GM12878 (cell line): ENCODE measurements at regions not wholly inside any gene's neighbourhood (a gene's known extent, or its start where the extent isn't known, plus 50 kb on each side); places are given as distances from the start of the nearest gene placed in this dataset.

ENCODE experiments used
- ATAC-seq: fragments of 200-7000 bp; cut with Tn5 transposase; 3 replicates; pipeline ENCODE4 v1.9.1; 2020; ENCODE audit warnings: mild to moderate bottlenecking, moderate library complexity
- BruUV-seq: library from RNA; stranded (reverse); fragments of 400-500 nt; replicated peaks from 2 replicates; lab custom pipeline; 2021; lab: Mats Ljungman, UMichigan
- CTCF ChIA-PET: fragments of 300-600 bp; sonication (Branson Sonifier 250); formaldehyde crosslinking; extraction: SDS; loops from one replicate; lab custom pipeline; 2021; ENCODE audit warnings: inconsistent platforms; lab: Yijun Ruan, JAX
- POLR2A ChIA-PET: fragments of 350-600 bp; formaldehyde crosslinking; extraction: SDS; loops from one replicate; lab custom pipeline; 2021; ENCODE audit warnings: inconsistent platforms; lab: Charles Lee
- RAD21 ChIA-PET: fragments of 300-600 bp; sonication (Branson Sonifier 250); formaldehyde crosslinking; loops from one replicate; lab custom pipeline; 2023; ENCODE audit warnings: antibody characterized with exemption; ENCODE audit not compliant: unreplicated experiment; lab: Charles Lee
- SMC1A ChIA-PET: fragments of 300-600 bp; sonication (Branson Sonifier 250); formaldehyde crosslinking; loops from one replicate; lab custom pipeline; 2023; ENCODE audit not compliant: unreplicated experiment, uncharacterized antibody; lab: Charles Lee
- DNase-seq: peaks from one replicate; pipeline ENCODE4 v3.0.0-alpha.2; 2011; ENCODE audit warnings: low read depth, low spot score
- FAIRE-seq: peaks from 3 replicates; lab custom pipeline; 2011; peaks lifted over from hg19 to GRCh38; lab: Jason Lieb, UNC
- H2AFZ ChIP-seq: 2 replicates; pipeline ENCODE4 v1.6.0; 2011; ENCODE audit warnings: low read depth, low read length, control low read depth; ENCODE audit not compliant: control insufficient read depth
- H3K27ac ChIP-seq: 2 replicates; pipeline ENCODE4 v1.5.1; 2011; ENCODE audit warnings: control low read depth; ENCODE audit not compliant: control insufficient read depth, insufficient read depth
- H3K27me3 ChIP-seq, 2 experiments: replicated peaks in 1 of 2; 2 replicates each; pipeline versions ENCODE4 v1.6.0 to v1.6.1; 2011; ENCODE audit warnings: low read length in 1 of 2; ENCODE audit not compliant: control insufficient read depth in 2 of 2, insufficient read depth in 2 of 2
- H3K36me3 ChIP-seq, 2 experiments: 2 replicates each; pipeline ENCODE4 v1.5.1; 2011; ENCODE audit warnings: low read length in 1 of 2; ENCODE audit not compliant: control insufficient read depth in 2 of 2, insufficient read depth in 2 of 2
- H3K4me1 ChIP-seq: 2 replicates; pipeline ENCODE4 v1.6.1; 2011; ENCODE audit warnings: mild to moderate bottlenecking, low read length, moderate library complexity, mixed read lengths; ENCODE audit not compliant: control insufficient read depth, insufficient read depth
- H3K4me2 ChIP-seq: 2 replicates; pipeline ENCODE4 v1.6.0; 2011; ENCODE audit warnings: control low read depth; ENCODE audit not compliant: control insufficient read depth, insufficient read depth
- H3K4me3 ChIP-seq: fragments of 200-600 bp; sonication (generic); 2 replicates; pipeline ENCODE4 v1.5.1; 2016
- H3K79me2 ChIP-seq: 2 replicates; pipeline ENCODE4 v1.6.0; 2011; ENCODE audit warnings: low read length; ENCODE audit not compliant: control insufficient read depth, insufficient read depth
- H3K9ac ChIP-seq: 2 replicates; pipeline ENCODE4 v1.8.0; 2011; ENCODE audit warnings: low read length, control low read depth, mixed read lengths; ENCODE audit not compliant: control insufficient read depth, insufficient read depth
- H3K9me3 ChIP-seq: replicated peaks from 3 replicates; pipeline ENCODE4 v1.5.1; 2011; ENCODE audit warnings: mild to moderate bottlenecking, low read length; ENCODE audit not compliant: control insufficient read depth, insufficient read depth
- H4K20me1 ChIP-seq: 2 replicates; pipeline ENCODE4 v1.6.0; 2011; ENCODE audit not compliant: control insufficient read depth, insufficient read depth
- ATF3 ChIP-seq: IDR thresholded peaks from 2 replicates; pipeline ENCODE4 v1.6.1; 2011; ENCODE audit warnings: low read depth, mild to moderate bottlenecking, low read length, moderate library complexity, borderline replicate concordance; ENCODE audit errors: extremely low read depth
- ATF7 ChIP-seq: fragments of 450-650 bp; IDR thresholded peaks from 2 replicates; pipeline ENCODE4 v1.6.1; 2016; ENCODE audit warnings: low read depth, mild to moderate bottlenecking
- BACH1 ChIP-seq: fragments of 450-650 bp; IDR thresholded peaks from 2 replicates; pipeline ENCODE4 v1.6.1; 2017; ENCODE audit warnings: mild to moderate bottlenecking, borderline replicate concordance
- BMI1 ChIP-seq: fragments of 450-650 bp; IDR thresholded peaks from 2 replicates; pipeline ENCODE4 v1.6.1; 2016; ENCODE audit warnings: mild to moderate bottlenecking, moderate library complexity, borderline replicate concordance
- CBFB ChIP-seq: IDR thresholded peaks from 2 replicates; pipeline ENCODE4 v1.6.1; 2016; ENCODE audit warnings: antibody characterized with exemption, low read depth
- CEBPZ ChIP-seq: fragments of 150-350 bp; IDR thresholded peaks from 2 replicates; pipeline ENCODE4 v1.6.1; 2016; ENCODE audit warnings: low read depth, low read length
- CHD2 ChIP-seq: IDR thresholded peaks from 2 replicates; pipeline ENCODE4 v1.6.1; 2011; ENCODE audit warnings: low read depth, low read length, improper control_type of control experiment, borderline replicate concordance
- DPF2 ChIP-seq: fragments of 450-650 bp; IDR thresholded peaks from 2 replicates; pipeline ENCODE4 v1.6.1; 2017; ENCODE audit warnings: mild to moderate bottlenecking
- ELK1 ChIP-seq: IDR thresholded peaks from 2 replicates; pipeline ENCODE4 v1.6.1; 2012; ENCODE audit warnings: low read depth, low read length, improper control_type of control experiment
- FOXK2 ChIP-seq: fragments of 450-650 bp; IDR thresholded peaks from 2 replicates; pipeline ENCODE4 v1.6.1; 2017; ENCODE audit warnings: mild to moderate bottlenecking, moderate library complexity
- KAT2A ChIP-seq: conservative IDR thresholded peaks from 2 replicates; pipeline ENCODE4 v1.6.1; 2011; ENCODE audit warnings: low read depth, low read length; ENCODE audit not compliant: control insufficient read depth
- MAX ChIP-seq: IDR thresholded peaks from 2 replicates; pipeline ENCODE4 v1.6.1; 2012; ENCODE audit warnings: low read depth, low read length, improper control_type of control experiment
- MTA2 ChIP-seq: fragments of 450-650 bp; IDR thresholded peaks from 2 replicates; pipeline ENCODE4 v1.6.1; 2016; ENCODE audit warnings: low read depth, mild to moderate bottlenecking, moderate library complexity
- MYB ChIP-seq: fragments of 150-350 bp; IDR thresholded peaks from 2 replicates; pipeline ENCODE4 v1.6.1; 2014; ENCODE audit warnings: mild to moderate bottlenecking, low read depth, low read length, borderline replicate concordance
- MYC ChIP-seq: IDR thresholded peaks from 2 replicates; pipeline ENCODE4 v1.6.1; 2011; ENCODE audit warnings: mild to moderate bottlenecking, low read length, moderate library complexity, inconsistent platforms; ENCODE audit not compliant: insufficient read depth, insufficient replicate concordance, insufficient read length, severe bottlenecking
- PAX5 ChIP-seq: IDR thresholded peaks from 2 replicates; pipeline ENCODE4 v1.6.1; 2011; ENCODE audit warnings: low read depth, low read length, borderline replicate concordance
- POU2F2 ChIP-seq: IDR thresholded peaks from 3 replicates; pipeline ENCODE4 v1.6.1; 2011; ENCODE audit warnings: low read depth, mild to moderate bottlenecking, low read length, borderline replicate concordance
- RELA ChIP-seq: fragments of 450-650 bp; IDR thresholded peaks from 2 replicates; pipeline ENCODE4 v1.8.0; 2014; ENCODE audit warnings: borderline replicate concordance; ENCODE audit not compliant: partially characterized antibody
- TAF1 ChIP-seq: IDR thresholded peaks from 2 replicates; pipeline ENCODE4 v1.6.1; 2011; ENCODE audit warnings: mild to moderate bottlenecking, low read depth, low read length, borderline replicate concordance
- YY1 ChIP-seq: IDR thresholded peaks from 2 replicates; pipeline ENCODE4 v1.6.1; 2011; ENCODE audit warnings: low read depth, mild to moderate bottlenecking, low read length
- WGBS: methylation state at CpG from one replicate; pipeline ENCODE4 v1.1.6; 2016; ENCODE audit warnings: low lambda C conversion rate; ENCODE audit not compliant: insufficient replicate concordance, insufficient coverage; ENCODE audit errors: missing lambda C conversion rate; 5-methylcytosine and 5-hydroxymethylcytosine counted together
- in situ Hi-C: fragments of 300-500 bp; cut with MboI; formaldehyde crosslinking; loops from 9 replicates; pipeline ENCODE4 v1.14.3; 2018; ENCODE audit warnings: mixed read lengths
- intact Hi-C: fragments of 100-400 bp; cut with micrococcal nuclease; formaldehyde crosslinking; loops from one replicate; pipeline ENCODE4 v1.14.2; 2022; ENCODE audit not compliant: unreplicated experiment

- no peak overlapping the region for H3K4me3 ChIP-seq
- ATAC-seq (no peak), FAIRE-seq (no peak), DNase-seq (no peak)
- POLR2A ChIA-PET, result no interaction called here
- no peaks in the 10 kb centered on the region for H3K79me2 ChIP-seq
- no peak overlapping the region for H2AFZ ChIP-seq
- no peak overlapping the region for H3K27ac ChIP-seq
- no peak overlapping the region for H3K4me2 ChIP-seq
- 48% methylated on average over 2 of the region's 2 CpGs for WGBS
- RAD21 ChIA-PET, result interaction anchor here (1.1 kb wide), 1 partner anchor 11 kb away, joined by 5 read pairs; no protein-coding TSS in a partner anchor
- H3K36me3 ChIP-seq, result no peaks in the 10 kb centered on the region
- CTCF ChIA-PET, result interaction anchor here (1.2 to 6.0 kb wide), 5 partner anchors 11 to 294 kb away, joined by 3 to 35 read pairs (median 4); no protein-coding TSS in a partner anchor
- H3K4me1 ChIP-seq, result no peaks in the 10 kb centered on the region
- no peaks in the 10 kb centered on the region for H4K20me1 ChIP-seq
- BruUV-seq, result no TSS peak
- no peak overlapping the region for H3K9ac ChIP-seq
- H3K9me3 ChIP-seq, result no peaks in the 10 kb centered on the region
- SMC1A ChIA-PET, result interaction anchor here (2.3 kb wide), 1 partner anchor 12 kb away, joined by 15 read pairs; no protein-coding TSS in a partner anchor
- intact Hi-C loops, result no loop called here
- no peaks in the 10 kb centered on the region; a peak in 1 of 4 replicates for H3K27me3 ChIP-seq
- in situ Hi-C loops, result loop anchor here (10.0 kb wide), 1 partner anchor 436 kb away; no protein-coding TSS in a partner anchor
- TF ChIP-seq FOXK2 (no peak), ATF7 (no peak), DPF2 (no peak), POU2F2 (no peak), CHD2 (no peak), ELK1 (no peak), RELA (no peak), MAX (no peak), PAX5 (no peak), TAF1 (no peak), KAT2A (no peak), CEBPZ (no peak), BMI1 (no peak), MTA2 (no peak), MYB (no peak), BACH1 (no peak), CBFB (no peak), ATF3 (no peak), YY1 (no peak), MYC (no peak)
Observed at GRCh38 chr1:114270718-114271117, 117.0 kb upstream of the SYT6 start.
